Right cardiac atrium (tissue), 5 donors: ENCODE measurements at regions not wholly inside any gene's neighbourhood (a gene's known extent, or its start where the extent isn't known, plus 50 kb on each side); places are given as distances from the start of the nearest gene placed in this dataset.

ENCODE experiments used
- ATAC-seq, 2 donors: fragments of 200-7000 bp; cut with Tn5 transposase; one replicate each; pipeline versions ENCODE4 v1.8.0 to v1.9.1; 2020; ENCODE audit warnings: moderate library complexity in 2 of 2, mild to moderate bottlenecking in 1 of 2
- DNase-seq, 3 donors: peaks; one replicate each; pipeline ENCODE4 v3.0.0-alpha.2; 2020
- H3K27ac ChIP-seq: one replicate; pipeline ENCODE4 v1.5.1; 2013; ENCODE audit warnings: mild to moderate bottlenecking, low read length, control low read depth, moderate library complexity
- H3K27me3 ChIP-seq: one replicate; pipeline ENCODE4 v1.6.1; 2013; ENCODE audit not compliant: control insufficient read depth, insufficient read depth
- H3K4me1 ChIP-seq: one replicate; pipeline ENCODE4 v1.6.1; 2013; ENCODE audit warnings: low read length; ENCODE audit not compliant: control insufficient read depth, insufficient read depth
- H3K4me3 ChIP-seq: one replicate; pipeline ENCODE4 v1.5.1; 2013; ENCODE audit warnings: low read length, control low read depth
- H3K9me3 ChIP-seq: one replicate; pipeline ENCODE4 v1.6.1; 2013; ENCODE audit warnings: low read length; ENCODE audit not compliant: control insufficient read depth
- WGBS: extraction: QIAGEN DNeasy Blood & Tissue Kit; methylation state at CpG from one replicate; pipeline ENCODE4 v1.1.7; 2013; 5-methylcytosine and 5-hydroxymethylcytosine counted together
- intact Hi-C, 4 donors: fragments of 100-400 bp; cut with DNase I; formaldehyde crosslinking; loops; one replicate each; pipeline versions ENCODE4 v1.11.0 to v1.14.0; 2022 to 2023
- donor health status: healthy with polysubstance abuse.
- donor health status: DM: no; HTN: yes; CAD: no.
- donor health status: DM: no; HTN: no; CAD: no.
- donor health status: DM: no; HTN: yes; CAD: no; lungs with severe emphysema.
- donor health status: DM: yes; HTN: yes; CAD: no.

- H3K4me1 ChIP-seq = no peaks in the 10 kb centered on the region
- no peak for DNase-seq
- WGBS = 88% methylated on average over 8 of the region's 8 CpGs
Observed at GRCh38 chr2:11006191-11006590, 94.5 kb downstream of the KCNF1 start.

GRCh38 chr2:11007331-11008264 is 95.9 kb downstream of the KCNF1 start:
- WGBS = 92% methylated on average over 18 of the region's 18 CpGs
- Histone ChIP-seq H3K27ac (no peak overlapping the region), H3K9me3 (peaks cover 2% of the 10 kb centered on the region), H3K4me3 (no peak overlapping the region), H3K4me1 (no peaks in the 10 kb centered on the region), H3K27me3 (no peaks in the 10 kb centered on the region)
- intact Hi-C loops = no loop called here
- no peak for DNase-seq
- no peak for ATAC-seq

More at GRCh38 chr2:11006191-11006590, 94.5 kb downstream of the KCNF1 start:
- Histone ChIP-seq H3K27me3 (no peaks in the 10 kb centered on the region), H3K9me3 (no peaks in the 10 kb centered on the region), H3K4me3 (no peak overlapping the region), H3K27ac (no peak overlapping the region)
- intact Hi-C loops = no loop called here
- ATAC-seq = no peak

GRCh38 chr2:11008773-11009172 is 97.0 kb downstream of the KCNF1 start:
- no peak overlapping the region for H3K4me3 ChIP-seq
- H3K27me3 ChIP-seq = no peaks in the 10 kb centered on the region
- no peak for ATAC-seq
- H3K27ac ChIP-seq = no peak overlapping the region
- 86% methylated on average over 4 of the region's 4 CpGs for WGBS
- H3K4me1 ChIP-seq = no peaks in the 10 kb centered on the region
- intact Hi-C loops = no loop called here
- H3K9me3 ChIP-seq = peaks cover 2% of the 10 kb centered on the region
- DNase-seq = no peak

GRCh38 chr2:11009176-11009575 is 97.4 kb downstream of the KCNF1 start:
- H3K4me3 ChIP-seq = no peak overlapping the region
- WGBS = 94% methylated on average over 3 of the region's 3 CpGs
- no peaks in the 10 kb centered on the region for H3K4me1 ChIP-seq
- no peak overlapping the region for H3K27ac ChIP-seq
- intact Hi-C loops = no loop called here
- H3K27me3 ChIP-seq = no peaks in the 10 kb centered on the region
- DNase-seq = no peak
- H3K9me3 ChIP-seq = peaks cover 2% of the 10 kb centered on the region
- no peak for ATAC-seq

- Histone ChIP-seq H3K27ac (no peak overlapping the region), H3K27me3 (no peaks in the 10 kb centered on the region), H3K4me3 (no peak overlapping the region), H3K4me1 (no peaks in the 10 kb centered on the region), H3K9me3 (peaks cover 2% of the 10 kb centered on the region)
- 83% methylated on average over 6 of the region's 6 CpGs for WGBS
- DNase-seq = no peak
- intact Hi-C loops = no loop called here
- ATAC-seq = no peak
Observed at GRCh38 chr2:11009891-11010290, 98.2 kb downstream of the KCNF1 start.

- no peak overlapping the region for H3K27ac ChIP-seq
- WGBS = 81% methylated on average over 7 of the region's 7 CpGs
- no peak for DNase-seq
Observed at GRCh38 chr2:11011359-11011758, 99.6 kb downstream of the KCNF1 start.

GRCh38 chr2:11012131-11012693 is 100.5 kb downstream of the KCNF1 start:
- no peak for ATAC-seq
- H3K9me3 ChIP-seq = peaks cover 2% of the 10 kb centered on the region
- H3K4me3 ChIP-seq = no peak overlapping the region
- intact Hi-C loops = no loop called here
- H3K4me1 ChIP-seq = no peaks in the 10 kb centered on the region
- H3K27ac ChIP-seq = no peak overlapping the region
- 76% methylated on average over 6 of the region's 6 CpGs for WGBS
- no peaks in the 10 kb centered on the region for H3K27me3 ChIP-seq
- DNase-seq = no peak

More at GRCh38 chr2:11011359-11011758, 99.6 kb downstream of the KCNF1 start:
- H3K4me1 ChIP-seq = no peaks in the 10 kb centered on the region
- H3K4me3 ChIP-seq = no peak overlapping the region
- H3K27me3 ChIP-seq = no peaks in the 10 kb centered on the region
- ATAC-seq = no peak
- intact Hi-C loops = no loop called here
- H3K9me3 ChIP-seq = peaks cover 2% of the 10 kb centered on the region

- WGBS = 88% methylated on average over 6 of the region's 6 CpGs
- no peak for ATAC-seq
- Histone ChIP-seq H3K27ac (no peak overlapping the region), H3K27me3 (no peaks in the 10 kb centered on the region), H3K4me1 (no peaks in the 10 kb centered on the region), H3K4me3 (no peak overlapping the region), H3K9me3 (peaks cover 2% of the 10 kb centered on the region)
- DNase-seq = no peak
- intact Hi-C loops = no loop called here
Observed at GRCh38 chr2:11013196-11013595, 101.5 kb downstream of the KCNF1 start.

GRCh38 chr2:11014026-11014425 is 102.3 kb downstream of the KCNF1 start:
- 67% methylated on average over 4 of the region's 4 CpGs for WGBS
- no peak for ATAC-seq
- H3K27me3 ChIP-seq = no peaks in the 10 kb centered on the region
- no peak for DNase-seq
- no peak overlapping the region for H3K4me3 ChIP-seq
- no peaks in the 10 kb centered on the region for H3K4me1 ChIP-seq
- no peak overlapping the region for H3K27ac ChIP-seq
- peaks cover 2% of the 10 kb centered on the region for H3K9me3 ChIP-seq
- intact Hi-C loops = no loop called here

- 78% methylated on average over 7 of the region's 7 CpGs for WGBS
- Histone ChIP-seq H3K4me3 (no peak overlapping the region), H3K27me3 (no peaks in the 10 kb centered on the region), H3K27ac (no peak overlapping the region), H3K9me3 (peaks cover 2% of the 10 kb centered on the region), H3K4me1 (no peaks in the 10 kb centered on the region)
- ATAC-seq (no peak), DNase-seq (no peak)
- intact Hi-C loops = no loop called here
Observed at GRCh38 chr2:11016735-11017388, 105.1 kb downstream of the KCNF1 start.

GRCh38 chr2:11017921-11018320 is 106.2 kb downstream of the KCNF1 start:
- 79% methylated on average over 8 of the region's 8 CpGs for WGBS
- Histone ChIP-seq H3K9me3 (no peaks in the 10 kb centered on the region), H3K27me3 (no peaks in the 10 kb centered on the region), H3K4me3 (no peak overlapping the region), H3K4me1 (no peaks in the 10 kb centered on the region), H3K27ac (no peak overlapping the region)
- ATAC-seq (no peak), DNase-seq (no peak)
- intact Hi-C loops = no loop called here
